HepG2 (cell line): ENCODE measurements at regions not wholly inside any gene's neighbourhood (a gene's known extent, or its start where the extent isn't known, plus 50 kb on each side); places are given as distances from the start of the nearest gene placed in this dataset.

Experiments
- CHD2 ChIP-seq: IDR thresholded peaks from 2 replicates; pipeline ENCODE4 v1.6.1; 2011; ENCODE audit warnings: low read depth, low read length, improper control_type of control experiment
- HNRNPL ChIP-seq: fragments of 200-400 bp; formaldehyde crosslinking; IDR thresholded peaks from 2 replicates; pipeline ENCODE4 v1.6.1; 2017; ENCODE audit warnings: mild to moderate bottlenecking, low read depth, low read length
- MTF2 ChIP-seq: sonication (generic); formaldehyde crosslinking; IDR thresholded peaks from 2 replicates; pipeline ENCODE4 v1.5.0; 2020; ENCODE audit warnings: missing genetic modification reagents, borderline replicate concordance
- TCF7 ChIP-seq: sonication (generic); IDR thresholded peaks from 2 replicates; pipeline ENCODE4 v1.6.1; 2016; ENCODE audit warnings: antibody characterized with exemption, low read depth
- ZBTB1 ChIP-seq: sonication (generic); formaldehyde crosslinking; IDR thresholded peaks from 2 replicates; pipeline ENCODE4 v1.4.0; 2020; ENCODE audit warnings: missing genetic modification reagents, borderline replicate concordance
- ZNF12 ChIP-seq: sonication (generic); formaldehyde crosslinking; IDR thresholded peaks from 2 replicates; pipeline ENCODE4 v1.5.0; 2020; ENCODE audit warnings: missing genetic modification reagents
- TF ChIP-seq, protein P1 (sequence below): sonication (generic); formaldehyde crosslinking; IDR thresholded peaks from 2 replicates; pipeline ENCODE4 v1.5.1; 2020; ENCODE audit warnings: missing genetic modification reagents, mild to moderate bottlenecking, borderline replicate concordance

DNA sequence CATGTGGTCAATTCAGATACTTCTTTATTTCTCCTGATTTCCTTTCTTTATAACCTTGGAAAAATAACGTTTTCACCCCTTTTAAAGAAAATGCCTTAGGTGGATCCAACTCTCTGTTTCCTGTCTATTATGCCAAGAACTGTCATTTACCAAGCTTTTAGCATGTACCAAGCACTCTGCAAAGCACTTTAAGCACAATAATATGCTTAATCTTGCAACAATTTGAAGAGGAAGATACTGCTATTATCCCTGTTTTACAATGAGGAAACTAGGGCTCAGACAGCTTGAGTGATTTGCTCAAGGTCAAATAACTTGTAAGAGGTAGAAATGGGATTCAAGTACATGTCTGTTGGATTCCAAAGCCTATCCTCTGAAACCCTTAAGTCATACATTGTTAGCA lies 224.8 kb upstream of the IL12B start:
- no peak for TF ChIP-seq ZNF12 (CRISPR knock-in tag)
- no peak for TF ChIP-seq HNRNPL
- no peak for TF ChIP-seq MTF2 (CRISPR knock-in tag)
- no peak for TF ChIP-seq CHD2
- TF ChIP-seq, protein P1, sequence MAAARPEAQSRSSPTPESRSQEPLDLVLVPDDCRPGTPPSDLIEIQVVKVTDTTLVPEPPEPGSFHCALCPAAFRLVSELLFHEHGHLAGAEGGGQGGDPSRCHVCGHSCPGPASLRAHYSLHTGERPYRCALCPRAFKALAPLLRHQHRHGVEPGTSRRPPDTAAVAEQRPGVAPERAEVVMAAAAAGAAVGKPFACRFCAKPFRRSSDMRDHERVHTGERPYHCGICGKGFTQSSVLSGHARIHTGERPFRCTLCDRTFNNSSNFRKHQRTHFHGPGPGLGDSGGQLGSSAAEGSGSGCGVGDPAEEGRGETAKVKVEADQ (CRISPR knock-in tag), result no peak
- no peak for TF ChIP-seq TCF7
- TF ChIP-seq ZBTB1, result no peak
